HepG2 (cell line): ENCODE measurements at regions not wholly inside any gene's neighbourhood (a gene's known extent, or its start where the extent isn't known, plus 50 kb on each side); places are given as distances from the start of the nearest gene placed in this dataset.

Experiments
- ATAC-seq: fragments of 200-7000 bp; cut with Tn5 transposase; 3 replicates; pipeline ENCODE4 v1.9.1; 2020; ENCODE audit warnings: mild to moderate bottlenecking, moderate library complexity
- BruUV-seq: library from RNA; stranded (reverse); fragments of 400-500 nt; replicated peaks from 2 replicates; lab custom pipeline; 2021; lab: Mats Ljungman, UMichigan
- CTCF ChIA-PET: fragments of 300-600 bp; formaldehyde crosslinking; extraction: SDS; loops from one replicate; lab custom pipeline; 2021; ENCODE audit warnings: low total read pairs, inconsistent platforms, low intra/inter-chr PET ratio; lab: Yijun Ruan, JAX
- POLR2A ChIA-PET: fragments of 350-600 bp; sonication (Branson Sonifier 250); formaldehyde crosslinking; loops from one replicate; lab custom pipeline; 2020; ENCODE audit warnings: antibody characterized with exemption, inconsistent platforms; lab: Yijun Ruan, JAX
- DNase-seq: peaks from one replicate; pipeline ENCODE4 v3.0.0-alpha.2; 2015; ENCODE audit warnings: low spot score
- FAIRE-seq: peaks from 3 replicates; lab custom pipeline; 2011; peaks lifted over from hg19 to GRCh38; lab: Jason Lieb, UNC
- H2AFZ ChIP-seq: one replicate; pipeline ENCODE4 v1.6.1; 2011; ENCODE audit warnings: low read length, inconsistent platforms
- H3K27ac ChIP-seq: fragments of 300-600 bp; 3 replicates; pipeline ENCODE4 v1.8.0; 2011; ENCODE audit warnings: mixed run types, mild to moderate bottlenecking, mixed read lengths, low read length, inconsistent platforms; ENCODE audit not compliant: insufficient read depth; ENCODE audit errors: extremely low read length
- H3K27me3 ChIP-seq, 2 experiments: fragments of 200-600 bp in 1 of 2; 2 replicates in 1 of 2; 3 replicates in 1 of 2; pipeline versions ENCODE4 v1.6.0 to v1.8.0; 2011; ENCODE audit warnings: low read length in 2 of 2, mild to moderate bottlenecking in 2 of 2, moderate library complexity in 2 of 2, inconsistent platforms in 1 of 2; ENCODE audit not compliant: insufficient read depth in 2 of 2, control insufficient read depth in 1 of 2
- H3K36me3 ChIP-seq, 2 experiments: fragments of 200-600 bp in 1 of 2; replicated peaks in 1 of 2; 2 replicates in 1 of 2; 3 replicates in 1 of 2; pipeline versions ENCODE4 v1.5.1 to v1.8.0; 2011; ENCODE audit warnings: low read length in 2 of 2, inconsistent platforms in 1 of 2; ENCODE audit not compliant: insufficient read depth in 2 of 2, control insufficient read depth in 1 of 2
- H3K4me1 ChIP-seq: 2 replicates; pipeline ENCODE4 v1.5.1; 2012; ENCODE audit warnings: low read length, inconsistent platforms; ENCODE audit not compliant: insufficient read depth
- H3K4me2 ChIP-seq: 2 replicates; pipeline ENCODE4 v1.6.0; 2011; ENCODE audit warnings: low read depth, low read length, inconsistent platforms
- H3K4me3 ChIP-seq, 3 experiments: fragments of 200-600 bp in 1 of 3; sonication (generic), shearing (Covaris generic) in 1 of 3; replicated peaks in 1 of 3; 2 replicates each; pipeline ENCODE4 v1.5.1; 2011 to 2016; ENCODE audit warnings: low read length in 3 of 3, inconsistent platforms in 2 of 3, low read depth in 2 of 3, mild to moderate bottlenecking in 2 of 3, control low read depth in 1 of 3, mixed read lengths in 1 of 3; ENCODE audit not compliant: insufficient read depth in 1 of 3
- H3K79me2 ChIP-seq: one replicate; pipeline ENCODE4 v1.6.1; 2011; ENCODE audit warnings: low read length, inconsistent platforms; ENCODE audit not compliant: insufficient read depth
- H3K9ac ChIP-seq: 2 replicates; pipeline ENCODE4 v1.6.0; 2011; ENCODE audit warnings: mild to moderate bottlenecking, low read depth, low read length, inconsistent platforms; ENCODE audit not compliant: insufficient read depth
- H3K9me3 ChIP-seq: 2 replicates; pipeline ENCODE4 v1.5.1; 2012; ENCODE audit warnings: mild to moderate bottlenecking, low read length
- H4K20me1 ChIP-seq: 2 replicates; pipeline ENCODE4 v1.6.0; 2011; ENCODE audit warnings: inconsistent platforms, mild to moderate bottlenecking, low read length, moderate library complexity; ENCODE audit not compliant: insufficient read depth
- ATF2 ChIP-seq: sonication (generic); formaldehyde crosslinking; IDR thresholded peaks from 2 replicates; pipeline ENCODE4 v1.4.0; 2020; ENCODE audit warnings: missing genetic modification reagents
- HBP1 ChIP-seq: IDR thresholded peaks from 2 replicates; pipeline ENCODE4 v1.6.1; 2016; ENCODE audit warnings: low read depth, control low read depth
- MAF1 ChIP-seq: sonication (generic); formaldehyde crosslinking; IDR thresholded peaks from 2 replicates; pipeline ENCODE4 v1.5.0; 2020; ENCODE audit warnings: missing genetic modification reagents, borderline replicate concordance
- TFDP2 ChIP-seq: sonication (generic); formaldehyde crosslinking; IDR thresholded peaks from 2 replicates; pipeline ENCODE4 v1.4.0; 2020; ENCODE audit warnings: missing genetic modification reagents
- ZBTB39 ChIP-seq: sonication (generic); formaldehyde crosslinking; IDR thresholded peaks from 2 replicates; pipeline ENCODE4 v1.5.0; 2020; ENCODE audit warnings: missing genetic modification reagents
- WGBS: methylation state at CpG from one replicate; pipeline ENCODE4 v1.1.6; 2017; ENCODE audit warnings: low lambda C conversion rate; 5-methylcytosine and 5-hydroxymethylcytosine counted together
- in situ Hi-C: cut with HindIII; loops from 2 replicates; pipeline ENCODE4 v1.10.0; 2017; ENCODE audit warnings: low pct_unique_long_range_greater_than_20kb; ENCODE audit not compliant: extremely low pct_ligation_motif_present
- intact Hi-C: fragments of 100-400 bp; cut with micrococcal nuclease; formaldehyde crosslinking; loops from one replicate; pipeline ENCODE4 v1.10.0; 2022; ENCODE audit not compliant: unreplicated experiment

- H3K4me2 ChIP-seq, result peak overlapping the region; percentile 87
- no peak overlapping the region for H2AFZ ChIP-seq
- no TSS peak for BruUV-seq
- no peak for TF ChIP-seq TFDP2 (CRISPR knock-in tag)
- no peak for TF ChIP-seq MAF1 (CRISPR knock-in tag)
- TF ChIP-seq HBP1 (CRISPR knock-in tag), result no peak
- peak; percentile 60; the same call in 1 of the 2 replicates for TF ChIP-seq ZBTB39
- no peak for TF ChIP-seq ATF2 (CRISPR knock-in tag)
- TF ChIP-seq, all 625 proteins: peak for 1
- Histone ChIP-seq H4K20me1 (peaks cover 5% of the 10 kb centered on the region), H3K79me2 (peaks cover 14% of the 10 kb centered on the region), H3K27me3 (no peaks in the 10 kb centered on the region; a peak in 1 of 5 replicates), H3K4me3 (peak overlapping the region; percentile 64 to 89 (median 79)), H3K9me3 (no peaks in the 10 kb centered on the region), H3K36me3 (no peaks in the 10 kb centered on the region), H3K4me1 (peaks cover 25% of the 10 kb centered on the region), H3K9ac (peak overlapping the region; percentile 66), H3K27ac (peak overlapping the region; percentile 48)
- CTCF ChIA-PET, result no interaction called here
- ATAC-seq (no peak), DNase-seq (no peak), FAIRE-seq (no peak)
- in situ Hi-C loops (no loop called here), intact Hi-C loops (no loop called here)
- 24% methylated on average over 16 of the region's 16 CpGs for WGBS
- POLR2A ChIA-PET, result no interaction called here
These were observed 86.5 kb upstream of the RHOU start for GRCh38 chr1:228648647-228649383.
